RPMI8226 (cell line): ENCODE measurements at regions not wholly inside any gene's neighbourhood (a gene's known extent, or its start where the extent isn't known, plus 50 kb on each side); places are given as distances from the start of the nearest gene placed in this dataset.
"Not testable (repeated sequence)": the region's sequence is repeated elsewhere in the genome, so short reads cannot be mapped to it uniquely, and the experiment has no call there.

Source experiments
- DNase-seq: peaks from one replicate; pipeline ENCODE4 v3.0.0-alpha.2; 2015

- DNase-seq = not testable (repeated sequence)
Measured at GRCh38 chr2:19089476-19089875, 268.9 kb downstream of the OSR1 start.

- no peak for DNase-seq
Measured at GRCh38 chr2:19086231-19086651, 272.2 kb downstream of the OSR1 start.

- DNase-seq = no peak
Measured at GRCh38 chr2:19078709-19079108, 279.7 kb downstream of the OSR1 start.

- no peak for DNase-seq
Measured at GRCh38 chr2:19073522-19073921, 284.9 kb downstream of the OSR1 start.

- no peak for DNase-seq
Measured at GRCh38 chr2:19072161-19072560, 286.3 kb downstream of the OSR1 start.

- no peak for DNase-seq
Measured at GRCh38 chr2:19070886-19071285, 287.5 kb downstream of the OSR1 start.

- DNase-seq = no peak
Measured at GRCh38 chr2:19068206-19068605, 290.2 kb downstream of the OSR1 start.

- DNase-seq = no peak
Measured at GRCh38 chr2:19062370-19062769, 296.1 kb downstream of the OSR1 start.

- DNase-seq = no peak
Measured at GRCh38 chr2:19059076-19059475, 299.3 kb downstream of the OSR1 start.

GRCh38 chr2:19051203-19051831, 307.1 kb downstream of the OSR1 start:
- DNase-seq = no peak

GRCh38 chr2:19050354-19050753, 308.1 kb downstream of the OSR1 start:
- DNase-seq = no peak

- DNase-seq = no peak
Measured at GRCh38 chr2:19048593-19049266, 309.7 kb downstream of the OSR1 start.

- DNase-seq = no peak
Measured at GRCh38 chr2:19046986-19047780, 311.2 kb downstream of the OSR1 start.

GRCh38 chr2:19045151-19045550, 313.3 kb downstream of the OSR1 start:
- no peak for DNase-seq

- no peak for DNase-seq
Measured at GRCh38 chr2:19043893-19044292, 314.5 kb downstream of the OSR1 start.

- no peak for DNase-seq
Measured at GRCh38 chr2:19041434-19042041, 316.9 kb downstream of the OSR1 start.

- no peak for DNase-seq
Measured at GRCh38 chr2:19038071-19039015, 320.1 kb downstream of the OSR1 start.

GRCh38 chr2:19036091-19036490, 322.3 kb downstream of the OSR1 start:
- DNase-seq = no peak

GRCh38 chr2:19035238-19035637, 323.2 kb downstream of the OSR1 start:
- DNase-seq = no peak

- no peak for DNase-seq
Measured at GRCh38 chr2:19033240-19033639, 325.2 kb downstream of the OSR1 start.

- no peak for DNase-seq
Measured at GRCh38 chr2:19031642-19032041, 326.8 kb downstream of the OSR1 start.

- DNase-seq = no peak
Measured at GRCh38 chr2:19029655-19030054, 328.8 kb downstream of the OSR1 start.
